ENCODE measurements at regions not wholly inside any gene's neighbourhood (a gene's known extent, or its start where the extent isn't known, plus 50 kb on each side); places are given as distances from the start of the nearest gene placed in this dataset.

- ATAC-seq (no peak), DNase-seq (ENCODE audit: low read depth in 1 of 2, low spot score in 1 of 2) (no peak), FAIRE-seq (no peak)
- whole genome bisulfite sequencing (ENCODE audit: missing lambda C conversion rate) = 17% methylated on average over 2 of the region's 2 CpGs
- Histone ChIP-seq H3K4me3 (no peak overlapping the region), H3K4me1 (peaks cover 12% of the 10 kb centered on the region; the same call in 2 of the 3 replicates), H3K4me2 (0 out of 3 replicates have a peak overlapping the region, but pooled peaks have one; percentile 23), H3K27ac (peak overlapping the region in 1 of 2 experiments; percentile 14; a peak in 1 of 6 replicates), H3K9me3 (no peaks in the 10 kb centered on the region)
- TF ChIP-seq USF2 (IDR thresholded peaks at IDR 0.05) = no peak
- TF ChIP-seq BCL3 (IDR thresholded peaks at IDR 0.05) = no peak
- no peak for TF ChIP-seq RCOR1 (IDR thresholded peaks at IDR 0.05; ENCODE audit: low read depth, low read length)
- no peak for TF ChIP-seq FOSB (CRISPR knock-in tag; IDR thresholded peaks at IDR 0.05)
- TF ChIP-seq CHD4 (IDR thresholded peaks at IDR 0.05; ENCODE audit: borderline replicate concordance) = no peak
- CTCF ChIA-PET = no interaction called here
- POLR2A ChIA-PET = no interaction called here
Measured at GRCh38 chrX:82816562-82816961, 691.5 kb upstream of the POU3F4 start.

GRCh38 chrX:82842286-82842685, 665.8 kb upstream of the POU3F4 start:
- FAIRE-seq (no peak), DNase-seq (ENCODE audit: low read depth in 1 of 2, low spot score in 1 of 2) (no peak), ATAC-seq (no peak)
- no peak overlapping the region for H3K27ac ChIP-seq
- no peak overlapping the region for H3K4me2 ChIP-seq
- no peaks in the 10 kb centered on the region for H3K4me1 ChIP-seq
- TF ChIP-seq RNF2 (IDR thresholded peaks at IDR 0.05; ENCODE audit: borderline replicate concordance, low read depth) (no peak), JUN (IDR thresholded peaks at IDR 0.05) (no peak), ATOH8 (CRISPR knock-in tag; IDR thresholded peaks at IDR 0.05; ENCODE audit: low read depth) (no peak), HOXB13 (CRISPR knock-in tag; IDR thresholded peaks at IDR 0.05; ENCODE audit: low read depth) (no peak), KDM1A (IDR thresholded peaks at IDR 0.05; ENCODE audit: low read depth) (no peak), CBX8 (IDR thresholded peaks at IDR 0.05) (no peak), FOXS1 (CRISPR knock-in tag; IDR thresholded peaks at IDR 0.05) (no peak), JUNB (IDR thresholded peaks at IDR 0.05) (no peak), CEBPB (IDR thresholded peaks at IDR 0.05) (no peak), EP300 (IDR thresholded peaks at IDR 0.05) (no peak), POLR2AphosphoS2 (conservative IDR thresholded peaks at IDR 0.05; ENCODE audit: low read length) (no peak)
- H3K4me3 ChIP-seq = no peak overlapping the region
- ChIA-PET POLR2A (no interaction called here), CTCF (no interaction called here)
- 8% methylated on average over 1 of the region's 1 CpG for WGBS (ENCODE audit: missing lambda C conversion rate)
- no peaks in the 10 kb centered on the region; the same call in 2 of the 3 replicates for H3K9me3 ChIP-seq

GRCh38 chrX:82848111-82848510, 660.0 kb upstream of the POU3F4 start:
- Histone ChIP-seq H3K27ac (no peak overlapping the region), H3K4me2 (no peak overlapping the region), H3K4me1 (no peaks in the 10 kb centered on the region), H3K9me3 (no peaks in the 10 kb centered on the region), H3K4me3 (no peak overlapping the region)
- ATAC-seq = no peak
- WGBS (ENCODE audit: missing lambda C conversion rate) = 24% methylated on average over 4 of the region's 4 CpGs
- DNase-seq (ENCODE audit: low read depth in 1 of 2, low spot score in 1 of 2) = no peak
- POLR2A ChIA-PET = no interaction called here
- no peak for FAIRE-seq
- no peak for TF ChIP-seq RFX5 (IDR thresholded peaks at IDR 0.05)
- TF ChIP-seq ESRRA (IDR thresholded peaks at IDR 0.05; ENCODE audit: borderline replicate concordance, low read length) = no peak
- no peak for TF ChIP-seq TFCP2L1 (CRISPR knock-in tag; IDR thresholded peaks at IDR 0.05)
- no peak for TF ChIP-seq JUNB (IDR thresholded peaks at IDR 0.05)
- CTCF ChIA-PET = no interaction called here

Small RNAs in the stretch of these regions (small RNA-seq; reads per million reads assigned to genes)
- 0 reads per million in 6 experiments for gene RF00394

Data from A549 (cell line).